HL-60 (cell line): ENCODE measurements at regions not wholly inside any gene's neighbourhood (a gene's known extent, or its start where the extent isn't known, plus 50 kb on each side); places are given as distances from the start of the nearest gene placed in this dataset.

Experiments used
- DNase-seq, 2 experiments: peaks; one replicate each; pipeline ENCODE4 v3.0.0-alpha.2; 2010 to 2020; ENCODE audit warnings: low read depth in 1 of 2, low spot score in 1 of 2
- H3K27ac ChIP-seq: fragments of 250-450 bp; sonication (Bioruptor Pico); replicated peaks from 2 replicates; pipeline ENCODE4 v1.5.1; 2020; ENCODE audit warnings: mild to moderate bottlenecking, moderate library complexity
- H3K27me3 ChIP-seq: fragments of 250-450 bp; sonication (Bioruptor Pico); 2 replicates; pipeline ENCODE4 v1.5.1; 2021; ENCODE audit warnings: mild to moderate bottlenecking, moderate library complexity; ENCODE audit not compliant: insufficient read depth, poor library complexity, severe bottlenecking
- H3K4me3 ChIP-seq: replicated peaks from 2 replicates; pipeline ENCODE4 v1.5.1; 2011; ENCODE audit warnings: mild to moderate bottlenecking, control low read depth, low read length; ENCODE audit not compliant: insufficient read depth
- CTCF ChIP-seq: IDR thresholded peaks from one replicate; pipeline ENCODE4 v1.5.1; 2011; ENCODE audit warnings: low read length, control low read depth, inconsistent platforms; ENCODE audit not compliant: insufficient read depth
- GABPA ChIP-seq: IDR thresholded peaks from 2 replicates; pipeline ENCODE4 v1.6.1; 2012; ENCODE audit warnings: low read depth
- POLR2AphosphoS5 ChIP-seq: IDR thresholded peaks from 2 replicates; pipeline ENCODE4 v1.6.1; 2012; ENCODE audit warnings: low read depth
- SPI1 ChIP-seq: IDR thresholded peaks from 2 replicates; pipeline ENCODE4 v1.6.1; 2012; ENCODE audit warnings: low read depth, mild to moderate bottlenecking, borderline replicate concordance
- TF ChIP-seq, protein P1 (sequence below): IDR thresholded peaks from 2 replicates; pipeline ENCODE4 v1.6.1; 2012; ENCODE audit warnings: low read depth; ENCODE audit not compliant: insufficient replicate concordance

GRCh38 chrX:27522500-27522899 is 59.4 kb upstream of the PPP4R3C start:
- Histone ChIP-seq H3K27ac (no peak overlapping the region), H3K27me3 (no peaks in the 10 kb centered on the region), H3K4me3 (no peak overlapping the region)
- DNase-seq: no peak
- TF ChIP-seq GABPA: no peak
- TF ChIP-seq SPI1: no peak
- no peak for TF ChIP-seq POLR2AphosphoS5
- TF ChIP-seq, protein P1, sequence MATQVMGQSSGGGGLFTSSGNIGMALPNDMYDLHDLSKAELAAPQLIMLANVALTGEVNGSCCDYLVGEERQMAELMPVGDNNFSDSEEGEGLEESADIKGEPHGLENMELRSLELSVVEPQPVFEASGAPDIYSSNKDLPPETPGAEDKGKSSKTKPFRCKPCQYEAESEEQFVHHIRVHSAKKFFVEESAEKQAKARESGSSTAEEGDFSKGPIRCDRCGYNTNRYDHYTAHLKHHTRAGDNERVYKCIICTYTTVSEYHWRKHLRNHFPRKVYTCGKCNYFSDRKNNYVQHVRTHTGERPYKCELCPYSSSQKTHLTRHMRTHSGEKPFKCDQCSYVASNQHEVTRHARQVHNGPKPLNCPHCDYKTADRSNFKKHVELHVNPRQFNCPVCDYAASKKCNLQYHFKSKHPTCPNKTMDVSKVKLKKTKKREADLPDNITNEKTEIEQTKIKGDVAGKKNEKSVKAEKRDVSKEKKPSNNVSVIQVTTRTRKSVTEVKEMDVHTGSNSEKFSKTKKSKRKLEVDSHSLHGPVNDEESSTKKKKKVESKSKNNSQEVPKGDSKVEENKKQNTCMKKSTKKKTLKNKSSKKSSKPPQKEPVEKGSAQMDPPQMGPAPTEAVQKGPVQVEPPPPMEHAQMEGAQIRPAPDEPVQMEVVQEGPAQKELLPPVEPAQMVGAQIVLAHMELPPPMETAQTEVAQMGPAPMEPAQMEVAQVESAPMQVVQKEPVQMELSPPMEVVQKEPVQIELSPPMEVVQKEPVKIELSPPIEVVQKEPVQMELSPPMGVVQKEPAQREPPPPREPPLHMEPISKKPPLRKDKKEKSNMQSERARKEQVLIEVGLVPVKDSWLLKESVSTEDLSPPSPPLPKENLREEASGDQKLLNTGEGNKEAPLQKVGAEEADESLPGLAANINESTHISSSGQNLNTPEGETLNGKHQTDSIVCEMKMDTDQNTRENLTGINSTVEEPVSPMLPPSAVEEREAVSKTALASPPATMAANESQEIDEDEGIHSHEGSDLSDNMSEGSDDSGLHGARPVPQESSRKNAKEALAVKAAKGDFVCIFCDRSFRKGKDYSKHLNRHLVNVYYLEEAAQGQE: no peak
- no peak for TF ChIP-seq CTCF

GRCh38 chrX:27519226-27519625 is 56.1 kb upstream of the PPP4R3C start:
- Histone ChIP-seq H3K4me3 (no peak overlapping the region), H3K27me3 (no peaks in the 10 kb centered on the region), H3K27ac (no peak overlapping the region)
- peak in 1 of 2 experiments; percentile 53 for DNase-seq
- TF ChIP-seq SPI1 (peak; percentile 28; the same call in 1 of the 2 replicates), POLR2AphosphoS5 (no peak)
